ENCODE measurements at regions not wholly inside any gene's neighbourhood (a gene's known extent, or its start where the extent isn't known, plus 50 kb on each side); places are given as distances from the start of the nearest gene placed in this dataset.

- DNase-seq, result no peak
Observed at GRCh38 chr21:14716761-14717396, 170.8 kb upstream of the SAMSN1 start.

- DNase-seq, result no peak
Observed at GRCh38 chr21:14713109-14713508, 167.0 kb upstream of the SAMSN1 start.

GRCh38 chr21:14712121-14712715 is 166.1 kb upstream of the SAMSN1 start:
- no peak for DNase-seq

DNA sequence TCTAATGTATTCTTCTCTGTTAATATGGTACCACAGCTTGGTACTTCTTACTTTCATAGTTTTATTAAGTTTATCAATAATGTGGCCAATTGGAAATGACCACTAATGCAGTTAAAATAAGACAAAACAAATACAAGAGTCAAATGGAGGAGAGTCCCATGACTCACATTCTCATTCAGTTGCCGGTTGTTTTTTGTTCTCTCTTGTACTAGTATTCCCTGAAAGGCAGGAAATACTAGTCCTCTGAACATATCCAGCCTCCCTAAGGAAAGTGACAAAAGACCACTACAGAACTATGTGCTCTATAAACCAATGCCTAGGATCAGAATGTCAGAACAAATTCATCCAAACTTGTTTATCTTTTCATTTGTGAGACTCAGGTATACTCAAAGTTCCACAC is 165.2 kb upstream of the SAMSN1 start:
- no peak for DNase-seq

DNA sequence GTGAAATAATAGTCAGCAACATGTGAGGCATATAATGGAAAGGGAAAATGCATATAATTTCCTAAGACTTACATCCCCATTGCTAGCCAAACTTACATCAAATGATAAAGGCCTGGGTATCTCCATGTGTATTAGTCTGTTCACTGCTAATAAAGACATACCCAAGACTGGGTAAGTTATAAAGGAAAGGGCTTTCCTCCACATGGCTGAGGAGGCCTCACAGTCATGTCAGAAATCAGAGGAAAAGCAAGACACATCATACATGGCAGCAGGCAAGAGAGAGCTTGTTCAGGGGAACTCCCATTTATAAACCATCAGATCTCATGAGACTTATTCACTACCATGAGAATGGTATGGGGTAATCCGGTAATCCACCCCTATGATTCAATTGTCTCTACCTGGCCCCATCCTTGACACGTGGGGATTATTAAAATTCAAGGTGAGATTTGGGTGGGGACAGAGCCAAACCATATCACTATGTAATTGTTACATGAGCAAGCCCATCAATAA is 161.5 kb upstream of the SAMSN1 start:
- no peak for DNase-seq

GRCh38 chr21:14706712-14707510 is 160.8 kb upstream of the SAMSN1 start:
- no peak for DNase-seq

- no peak for DNase-seq
Observed at GRCh38 chr21:14699433-14700407, 153.6 kb upstream of the SAMSN1 start.

DNA sequence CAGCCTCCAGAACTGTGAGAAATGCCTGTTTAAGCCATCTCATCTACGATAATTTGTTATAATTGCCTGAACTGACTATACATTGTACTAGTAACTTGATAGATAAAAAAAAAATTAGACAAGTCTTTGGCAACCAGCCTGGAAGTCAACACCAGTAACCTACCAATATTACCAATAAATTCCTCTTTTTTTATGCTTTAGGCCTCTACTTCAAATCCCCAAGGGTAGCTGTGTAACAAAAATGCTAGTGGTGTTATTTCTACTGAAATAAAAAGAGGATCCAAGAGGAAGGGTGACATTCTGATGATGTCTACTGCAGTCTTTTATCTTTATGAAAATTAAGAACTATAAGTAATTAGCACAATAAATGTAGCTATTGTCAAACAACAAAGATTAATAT is 151.7 kb upstream of the SAMSN1 start:
- DNase-seq, result no peak

GRCh38 chr21:14694817-14695216 is 148.7 kb upstream of the SAMSN1 start:
- no peak for DNase-seq

- no peak for DNase-seq
Observed at GRCh38 chr21:14693997-14694396, 147.9 kb upstream of the SAMSN1 start.

DNA sequence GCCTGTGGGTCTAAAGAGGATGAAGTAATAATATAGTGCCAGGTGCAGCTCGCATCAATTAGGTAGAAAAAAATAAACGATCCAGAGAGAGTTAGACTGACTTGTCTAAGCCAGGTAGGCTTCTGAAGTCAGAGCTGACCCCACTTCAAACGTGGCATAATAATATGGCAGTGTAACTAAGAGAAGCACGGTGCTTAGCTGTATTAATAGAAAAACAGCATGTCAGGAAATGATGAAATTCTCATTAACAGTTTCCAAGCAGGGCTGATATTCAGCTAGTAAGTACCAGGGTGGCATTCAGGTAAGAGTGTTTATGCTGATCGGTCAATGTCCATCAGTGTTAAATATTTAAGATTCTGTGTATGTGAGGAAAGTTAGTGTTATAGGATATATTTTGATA is 145.8 kb upstream of the SAMSN1 start:
- DNase-seq, result no peak

- DNase-seq, result no peak
Observed at GRCh38 chr21:14690886-14691285, 144.8 kb upstream of the SAMSN1 start.

DNA sequence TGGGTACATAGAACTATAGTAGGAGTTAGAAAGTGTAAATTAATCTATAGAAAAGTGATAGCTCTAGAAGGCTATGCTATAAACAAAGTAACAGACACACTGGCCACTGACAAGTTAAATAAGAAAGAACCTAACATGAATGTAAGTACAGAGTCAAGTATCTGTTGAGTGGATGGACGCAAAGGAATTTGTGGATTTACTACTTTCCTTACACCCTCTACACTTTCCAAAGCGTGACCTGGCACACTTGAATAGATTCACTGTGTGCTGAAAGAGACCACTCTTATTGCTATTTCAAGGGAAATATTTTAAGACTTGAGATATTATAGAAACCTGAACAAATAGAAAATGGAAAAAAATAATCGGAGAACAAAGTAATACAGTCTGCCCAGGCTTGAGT is 142.8 kb upstream of the SAMSN1 start:
- no peak for DNase-seq

DNA sequence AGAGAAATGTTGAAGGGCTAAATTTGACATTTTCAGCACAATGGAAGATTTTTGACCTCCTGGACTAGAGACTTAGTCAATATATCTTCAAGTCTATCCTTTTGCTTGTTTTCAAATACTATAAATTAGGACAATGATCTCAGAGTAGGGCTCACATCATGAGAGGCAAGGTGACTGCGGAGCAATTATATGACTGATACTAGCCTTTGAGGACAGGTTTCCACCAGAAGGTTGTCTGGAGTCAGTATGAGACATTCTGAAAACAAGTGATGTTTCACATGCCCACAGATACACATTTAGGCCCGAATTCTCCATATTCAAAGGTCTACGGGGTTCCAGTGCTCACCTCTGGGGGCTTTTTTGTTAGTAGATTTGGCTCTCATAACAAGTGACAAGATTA is 142.3 kb upstream of the SAMSN1 start:
- DNase-seq, result no peak

DNA sequence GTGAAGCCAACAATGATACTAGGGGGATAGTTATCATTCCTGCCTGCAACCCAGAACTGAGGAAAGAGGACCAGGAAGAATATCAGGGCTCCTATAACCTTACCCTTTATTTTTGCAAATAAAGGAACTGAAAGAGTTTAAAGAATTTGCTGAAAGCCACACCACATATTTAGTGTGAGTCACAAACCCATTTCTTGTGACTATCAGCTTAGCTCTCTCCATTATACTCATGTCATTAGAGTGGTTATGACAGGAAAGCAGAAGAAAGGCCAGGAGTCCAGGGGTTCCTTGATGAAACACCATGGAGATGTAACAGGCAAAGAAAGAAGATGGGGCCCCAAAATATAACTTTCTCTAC is 141.1 kb upstream of the SAMSN1 start:
- no peak for DNase-seq

GRCh38 chr21:14686466-14687267 is 140.6 kb upstream of the SAMSN1 start:
- no peak for DNase-seq

- no peak for DNase-seq
Observed at GRCh38 chr21:14685568-14685967, 139.5 kb upstream of the SAMSN1 start.

- DNase-seq, result no peak
Observed at GRCh38 chr21:14684071-14684470, 138.0 kb upstream of the SAMSN1 start.

GRCh38 chr21:14683063-14683462 is 136.9 kb upstream of the SAMSN1 start:
- DNase-seq, result no peak

DNA sequence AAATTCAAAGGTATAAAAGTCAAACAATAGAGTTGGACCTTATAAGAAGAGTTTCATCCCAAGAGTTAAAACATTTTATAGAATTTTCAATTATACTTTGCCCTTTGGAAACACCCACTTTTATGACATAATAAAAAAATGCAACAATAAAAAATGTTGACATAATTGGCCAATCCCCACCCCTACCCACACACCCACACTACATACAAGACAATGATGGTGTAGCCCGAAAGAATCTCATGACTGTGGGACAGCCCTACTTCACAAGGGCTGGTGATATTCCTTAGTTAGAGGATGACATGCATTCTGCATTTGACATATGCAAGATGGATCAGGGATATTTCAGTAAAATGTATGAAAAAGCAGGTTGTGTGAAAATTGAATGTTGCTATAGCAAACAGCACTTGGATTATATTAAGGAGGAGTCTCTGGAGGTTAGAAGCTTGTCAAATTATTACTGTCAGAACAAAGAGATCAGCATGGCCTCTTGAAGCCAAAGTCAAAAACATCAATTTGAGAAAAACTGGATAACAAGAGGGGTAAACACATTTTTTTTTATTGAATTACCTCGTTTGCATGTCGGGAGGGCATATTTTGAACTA is 133.0 kb upstream of the SAMSN1 start:
- no peak for DNase-seq

- DNase-seq, result no peak
Observed at GRCh38 chr21:14677639-14678179, 131.6 kb upstream of the SAMSN1 start.

All from NCI-H345 (cell line).